HEK293 (cell line): ENCODE measurements at regions not wholly inside any gene's neighbourhood (a gene's known extent, or its start where the extent isn't known, plus 50 kb on each side); places are given as distances from the start of the nearest gene placed in this dataset.
"Not testable (repeated sequence)": the region's sequence is repeated elsewhere in the genome, so short reads cannot be mapped to it uniquely, and the experiment has no call there.

Experiments
- CTCF ChIA-PET: fragments of 350-600 bp; formaldehyde crosslinking; extraction: SDS; loops from one replicate; lab custom pipeline; 2021; ENCODE audit warnings: antibody characterized with exemption; lab: Yijun Ruan, JAX
- POLR2A ChIA-PET: fragments of 300-600 bp; formaldehyde crosslinking; extraction: SDS; loops from one replicate; lab custom pipeline; 2020; ENCODE audit warnings: antibody characterized with exemption, inconsistent platforms; lab: Yijun Ruan, JAX
- H3K27ac ChIP-seq: fragments of 200-500 bp; sonication (Bioruptor generic); 2 replicates; pipeline ENCODE4 v1.5.1; 2014; ENCODE audit warnings: low read depth, low read length, control low read depth, inconsistent platforms; ENCODE audit errors: extremely low read depth
- H3K36me3 ChIP-seq, 2 experiments: fragments of 200-500 bp in 1 of 2; sonication (Bioruptor generic) in 1 of 2; 1 replicate in 1 of 2; 2 replicates in 1 of 2; pipeline ENCODE4 v1.5.1; 2014 to 2017; ENCODE audit warnings: inconsistent platforms in 2 of 2, low read length in 2 of 2; ENCODE audit not compliant: control insufficient read depth in 2 of 2, insufficient read depth in 1 of 2
- H3K4me1 ChIP-seq: fragments of 200-500 bp; sonication (Bioruptor generic); 2 replicates; pipeline ENCODE4 v1.5.1; 2014; ENCODE audit warnings: mild to moderate bottlenecking, low read length, inconsistent platforms; ENCODE audit not compliant: control insufficient read depth, insufficient read depth
- H3K4me3 ChIP-seq: 2 replicates; pipeline ENCODE4 v1.5.1; 2011; ENCODE audit warnings: low read depth, mild to moderate bottlenecking, control low read depth, low read length, moderate library complexity
- H3K9me3 ChIP-seq: fragments of 200-500 bp; sonication (Bioruptor generic); 2 replicates; pipeline ENCODE4 v1.5.1; 2014; ENCODE audit warnings: low read depth, low read length, inconsistent platforms; ENCODE audit not compliant: control insufficient read depth, insufficient read depth
- KLF1 ChIP-seq: fragments of 450-650 bp; formaldehyde crosslinking; IDR thresholded peaks from 2 replicates; pipeline ENCODE4 v1.5.1; 2016; ENCODE audit warnings: missing biosample characterization, missing genetic modification characterization
- KLF9 ChIP-seq: fragments of 450-650 bp; formaldehyde crosslinking; IDR thresholded peaks from 2 replicates; pipeline ENCODE4 v1.5.1; 2016; ENCODE audit warnings: missing biosample characterization, missing genetic modification characterization, low read depth
- SETDB1 ChIP-seq: IDR thresholded peaks from one replicate; pipeline ENCODE4 v1.6.1; 2017; ENCODE audit warnings: mild to moderate bottlenecking, low read length, moderate library complexity, mixed read lengths; ENCODE audit not compliant: insufficient read length
- SP7 ChIP-seq: fragments of 450-650 bp; formaldehyde crosslinking; IDR thresholded peaks from 2 replicates; pipeline ENCODE4 v1.5.1; 2016; ENCODE audit warnings: missing biosample characterization, missing genetic modification characterization
- TRIM28 ChIP-seq: IDR thresholded peaks from 2 replicates; pipeline ENCODE4 v1.6.1; 2011; ENCODE audit warnings: low read length, control low read depth, borderline replicate concordance
- YY2 ChIP-seq: fragments of 450-650 bp; formaldehyde crosslinking; IDR thresholded peaks from 2 replicates; pipeline ENCODE4 v1.5.1; 2016; ENCODE audit warnings: missing biosample characterization, missing genetic modification characterization
- ZNF121 ChIP-seq: fragments of 450-650 bp; formaldehyde crosslinking; IDR thresholded peaks from 2 replicates; pipeline ENCODE4 v1.5.1; 2016; ENCODE audit warnings: missing biosample characterization, missing genetic modification characterization
- ZNF133 ChIP-seq: fragments of 450-650 bp; formaldehyde crosslinking; IDR thresholded peaks from 2 replicates; pipeline ENCODE4 v1.5.1; 2016; ENCODE audit warnings: missing biosample characterization, missing genetic modification characterization
- ZNF138 ChIP-seq: fragments of 450-650 bp; formaldehyde crosslinking; IDR thresholded peaks from 2 replicates; pipeline ENCODE4 v1.5.1; 2016; ENCODE audit warnings: missing biosample characterization, missing genetic modification characterization, borderline replicate concordance
- ZNF202 ChIP-seq: fragments of 450-650 bp; formaldehyde crosslinking; IDR thresholded peaks from 2 replicates; pipeline ENCODE4 v1.5.1; 2016; ENCODE audit warnings: missing biosample characterization, missing genetic modification characterization, borderline replicate concordance
- ZNF214 ChIP-seq: fragments of 450-650 bp; formaldehyde crosslinking; IDR thresholded peaks from 2 replicates; pipeline ENCODE4 v1.5.1; 2017; ENCODE audit warnings: missing biosample characterization, mild to moderate bottlenecking, missing genetic modification characterization, borderline replicate concordance
- ZNF266 ChIP-seq: fragments of 450-650 bp; formaldehyde crosslinking; IDR thresholded peaks from 2 replicates; pipeline ENCODE4 v1.5.1; 2016; ENCODE audit warnings: missing biosample characterization, missing genetic modification characterization, low read depth
- ZNF302 ChIP-seq: fragments of 450-650 bp; formaldehyde crosslinking; IDR thresholded peaks from 2 replicates; pipeline ENCODE4 v1.5.1; 2016; ENCODE audit warnings: missing biosample characterization, missing genetic modification characterization, low read depth
- ZNF366 ChIP-seq: fragments of 450-650 bp; formaldehyde crosslinking; conservative IDR thresholded peaks from 2 replicates; pipeline ENCODE4 v1.5.1; 2016; ENCODE audit warnings: missing biosample characterization, missing genetic modification characterization
- ZNF423 ChIP-seq: fragments of 450-650 bp; formaldehyde crosslinking; IDR thresholded peaks from 2 replicates; pipeline ENCODE4 v1.5.1; 2016; ENCODE audit warnings: missing biosample characterization, missing genetic modification characterization
- ZNF48 ChIP-seq: fragments of 450-650 bp; formaldehyde crosslinking; IDR thresholded peaks from 2 replicates; pipeline ENCODE4 v1.5.1; 2016; ENCODE audit warnings: missing biosample characterization, missing genetic modification characterization
- ZNF548 ChIP-seq: fragments of 450-650 bp; formaldehyde crosslinking; IDR thresholded peaks from 2 replicates; pipeline ENCODE4 v1.5.1; 2016; ENCODE audit warnings: missing biosample characterization, missing genetic modification characterization
- ZNF629 ChIP-seq: fragments of 450-650 bp; formaldehyde crosslinking; IDR thresholded peaks from 2 replicates; pipeline ENCODE4 v1.5.1; 2017; ENCODE audit warnings: missing biosample characterization, missing genetic modification characterization
- ZNF76 ChIP-seq: fragments of 450-650 bp; formaldehyde crosslinking; IDR thresholded peaks from 2 replicates; pipeline ENCODE4; 2016; ENCODE audit warnings: low read depth, missing biosample characterization, missing genetic modification characterization, borderline replicate concordance
- ZSCAN23 ChIP-seq: fragments of 450-650 bp; formaldehyde crosslinking; IDR thresholded peaks from 2 replicates; pipeline ENCODE4 v1.5.1; 2016; ENCODE audit warnings: missing biosample characterization, missing genetic modification characterization
- TF ChIP-seq, protein P1 (sequence below): fragments of 450-650 bp; formaldehyde crosslinking; IDR thresholded peaks from 2 replicates; pipeline ENCODE4 v1.5.1; 2016; ENCODE audit warnings: missing biosample characterization, missing genetic modification characterization
- TF ChIP-seq, protein P2 (sequence below): fragments of 450-650 bp; formaldehyde crosslinking; IDR thresholded peaks from 2 replicates; pipeline ENCODE4 v1.5.1; 2016; ENCODE audit warnings: missing biosample characterization, missing genetic modification characterization

GRCh38 chr12:73226593-73226992 lies 954.4 kb downstream of the TRHDE start:
- no peaks in the 10 kb centered on the region for H3K36me3 ChIP-seq
- H3K4me1 ChIP-seq: no peaks in the 10 kb centered on the region
- POLR2A ChIA-PET: no interaction called here
- no peak overlapping the region for H3K27ac ChIP-seq
- CTCF ChIA-PET: no interaction called here
- H3K4me3 ChIP-seq: no peak overlapping the region
- no peak for TF ChIP-seq ZNF266 (tag by site-specific recombination)
- TF ChIP-seq, all 188 proteins: peak for 0
- no peaks in the 10 kb centered on the region for H3K9me3 ChIP-seq

- H3K9me3 ChIP-seq, H3K4me1 ChIP-seq, H3K4me3 ChIP-seq, CTCF ChIA-PET, H3K36me3 ChIP-seq, H3K27ac ChIP-seq, POLR2A ChIA-PET: not testable (repeated sequence)
Measured at GRCh38 chr12:73228828-73229227, 956.7 kb downstream of the TRHDE start.

GRCh38 chr12:73235387-73235786 lies 963.2 kb downstream of the TRHDE start:
- H3K9me3 ChIP-seq: no peaks in the 10 kb centered on the region
- no peak overlapping the region for H3K4me3 ChIP-seq
- H3K36me3 ChIP-seq: no peaks in the 10 kb centered on the region
- H3K27ac ChIP-seq: no peak overlapping the region
- ChIA-PET POLR2A (no interaction called here), CTCF (no interaction called here)
- H3K4me1 ChIP-seq: no peaks in the 10 kb centered on the region
- TF ChIP-seq SETDB1 (no peak), ZNF138 (tag by site-specific recombination) (no peak), ZNF629 (tag by site-specific recombination) (no peak), KLF1 (tag by site-specific recombination) (no peak), ZNF48 (no peak), ZNF76 (tag by site-specific recombination) (no peak), ZNF366 (tag by site-specific recombination) (no peak), ZNF302 (tag by site-specific recombination) (no peak), ZNF121 (no peak), ZSCAN23 (tag by site-specific recombination) (no peak), ZNF133 (tag by site-specific recombination) (no peak)
- TF ChIP-seq, protein P1, sequence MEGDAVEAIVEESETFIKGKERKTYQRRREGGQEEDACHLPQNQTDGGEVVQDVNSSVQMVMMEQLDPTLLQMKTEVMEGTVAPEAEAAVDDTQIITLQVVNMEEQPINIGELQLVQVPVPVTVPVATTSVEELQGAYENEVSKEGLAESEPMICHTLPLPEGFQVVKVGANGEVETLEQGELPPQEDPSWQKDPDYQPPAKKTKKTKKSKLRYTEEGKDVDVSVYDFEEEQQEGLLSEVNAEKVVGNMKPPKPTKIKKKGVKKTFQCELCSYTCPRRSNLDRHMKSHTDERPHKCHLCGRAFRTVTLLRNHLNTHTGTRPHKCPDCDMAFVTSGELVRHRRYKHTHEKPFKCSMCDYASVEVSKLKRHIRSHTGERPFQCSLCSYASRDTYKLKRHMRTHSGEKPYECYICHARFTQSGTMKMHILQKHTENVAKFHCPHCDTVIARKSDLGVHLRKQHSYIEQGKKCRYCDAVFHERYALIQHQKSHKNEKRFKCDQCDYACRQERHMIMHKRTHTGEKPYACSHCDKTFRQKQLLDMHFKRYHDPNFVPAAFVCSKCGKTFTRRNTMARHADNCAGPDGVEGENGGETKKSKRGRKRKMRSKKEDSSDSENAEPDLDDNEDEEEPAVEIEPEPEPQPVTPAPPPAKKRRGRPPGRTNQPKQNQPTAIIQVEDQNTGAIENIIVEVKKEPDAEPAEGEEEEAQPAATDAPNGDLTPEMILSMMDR (tag by site-specific recombination): no peak
- TF ChIP-seq, protein P2, sequence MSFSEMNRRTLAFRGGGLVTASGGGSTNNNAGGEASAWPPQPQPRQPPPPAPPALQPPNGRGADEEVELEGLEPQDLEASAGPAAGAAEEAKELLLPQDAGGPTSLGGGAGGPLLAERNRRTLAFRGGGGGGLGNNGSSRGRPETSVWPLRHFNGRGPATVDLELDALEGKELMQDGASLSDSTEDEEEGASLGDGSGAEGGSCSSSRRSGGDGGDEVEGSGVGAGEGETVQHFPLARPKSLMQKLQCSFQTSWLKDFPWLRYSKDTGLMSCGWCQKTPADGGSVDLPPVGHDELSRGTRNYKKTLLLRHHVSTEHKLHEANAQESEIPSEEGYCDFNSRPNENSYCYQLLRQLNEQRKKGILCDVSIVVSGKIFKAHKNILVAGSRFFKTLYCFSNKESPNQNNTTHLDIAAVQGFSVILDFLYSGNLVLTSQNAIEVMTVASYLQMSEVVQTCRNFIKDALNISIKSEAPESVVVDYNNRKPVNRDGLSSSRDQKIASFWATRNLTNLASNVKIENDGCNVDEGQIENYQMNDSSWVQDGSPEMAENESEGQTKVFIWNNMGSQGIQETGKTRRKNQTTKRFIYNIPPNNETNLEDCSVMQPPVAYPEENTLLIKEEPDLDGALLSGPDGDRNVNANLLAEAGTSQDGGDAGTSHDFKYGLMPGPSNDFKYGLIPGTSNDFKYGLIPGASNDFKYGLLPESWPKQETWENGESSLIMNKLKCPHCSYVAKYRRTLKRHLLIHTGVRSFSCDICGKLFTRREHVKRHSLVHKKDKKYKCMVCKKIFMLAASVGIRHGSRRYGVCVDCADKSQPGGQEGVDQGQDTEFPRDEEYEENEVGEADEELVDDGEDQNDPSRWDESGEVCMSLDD (tag by site-specific recombination): no peak

- no peaks in the 10 kb centered on the region for H3K36me3 ChIP-seq
- no peak overlapping the region for H3K4me3 ChIP-seq
- no peaks in the 10 kb centered on the region for H3K9me3 ChIP-seq
- CTCF ChIA-PET: no interaction called here
- TF ChIP-seq ZNF548 (tag by site-specific recombination) (no peak), ZNF214 (tag by site-specific recombination) (no peak), TRIM28 (no peak), YY2 (tag by site-specific recombination) (no peak), ZNF202 (no peak), ZNF423 (no peak), KLF9 (no peak), SP7 (tag by site-specific recombination) (no peak)
- H3K27ac ChIP-seq: no peak overlapping the region
- POLR2A ChIA-PET: no interaction called here
- H3K4me1 ChIP-seq: no peaks in the 10 kb centered on the region
Measured at GRCh38 chr12:73240110-73240509, 967.9 kb downstream of the TRHDE start.
